ENCODE measurements at regions not wholly inside any gene's neighbourhood (a gene's known extent, or its start where the extent isn't known, plus 50 kb on each side); places are given as distances from the start of the nearest gene placed in this dataset.
"Not testable (repeated sequence)": the region's sequence is repeated elsewhere in the genome, so short reads cannot be mapped to it uniquely, and the experiment has no call there.

- TF ChIP-seq, protein P1, sequence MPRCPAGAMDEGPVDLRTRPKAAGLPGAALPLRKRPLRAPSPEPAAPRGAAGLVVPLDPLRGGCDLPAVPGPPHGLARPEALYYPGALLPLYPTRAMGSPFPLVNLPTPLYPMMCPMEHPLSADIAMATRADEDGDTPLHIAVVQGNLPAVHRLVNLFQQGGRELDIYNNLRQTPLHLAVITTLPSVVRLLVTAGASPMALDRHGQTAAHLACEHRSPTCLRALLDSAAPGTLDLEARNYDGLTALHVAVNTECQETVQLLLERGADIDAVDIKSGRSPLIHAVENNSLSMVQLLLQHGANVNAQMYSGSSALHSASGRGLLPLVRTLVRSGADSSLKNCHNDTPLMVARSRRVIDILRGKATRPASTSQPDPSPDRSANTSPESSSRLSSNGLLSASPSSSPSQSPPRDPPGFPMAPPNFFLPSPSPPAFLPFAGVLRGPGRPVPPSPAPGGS (IDR thresholded peaks at IDR 0.05; ENCODE audit: borderline replicate concordance, insufficient read depth, low read depth, low read length, poor library complexity, severe bottlenecking) = no peak
- TF ChIP-seq TCF12 (IDR thresholded peaks at IDR 0.05; ENCODE audit: low read depth, low read length) = no peak
- TF ChIP-seq ZBED1 (IDR thresholded peaks at IDR 0.05; ENCODE audit: borderline replicate concordance) = no peak
- no peak for TF ChIP-seq NFXL1 (IDR thresholded peaks at IDR 0.05; ENCODE audit: borderline replicate concordance)
Observed at GRCh38 chr1:70828177-70828576, 219.4 kb downstream of the PTGER3 start (continued).

GRCh38 chr1:70834365-70834764 is 213.3 kb downstream of the PTGER3 start:
- H2AFZ ChIP-seq (ENCODE audit: control insufficient read depth, low read depth, low read length); H3K9me3 ChIP-seq (replicated peaks; ENCODE audit: control insufficient read depth, insufficient read depth, low read length); in situ Hi-C loops (cut with MboI); H3K79me2 ChIP-seq (ENCODE audit: control insufficient read depth, insufficient read depth, low read length); H3K27ac ChIP-seq (ENCODE audit: control insufficient read depth, insufficient read depth); DNase-seq (ENCODE audit: low read depth, low spot score); SMC1A ChIA-PET (ENCODE audit: uncharacterized antibody, unreplicated experiment); POLR2A ChIA-PET; intact Hi-C loops (cut with micrococcal nuclease; ENCODE audit: unreplicated experiment); H3K4me1 ChIP-seq (ENCODE audit: control insufficient read depth, insufficient read depth, low read length); H4K20me1 ChIP-seq (ENCODE audit: control insufficient read depth, insufficient read depth); RAD21 ChIA-PET (ENCODE audit: unreplicated experiment); FAIRE-seq; H3K9ac ChIP-seq (ENCODE audit: control insufficient read depth, insufficient read depth, low read length); H3K4me3 ChIP-seq; H3K27me3 ChIP-seq (replicated peaks in 1 of 2; ENCODE audit: control insufficient read depth in 2 of 2, insufficient read depth in 2 of 2, low read length in 1 of 2); BruUV-seq (replicated peaks); ATAC-seq; CTCF ChIA-PET; H3K4me2 ChIP-seq (ENCODE audit: control insufficient read depth, insufficient read depth); H3K36me3 ChIP-seq (ENCODE audit: control insufficient read depth in 2 of 2, insufficient read depth in 2 of 2, low read length in 1 of 2): not testable (repeated sequence)
- 2% methylated on average over 2 of the region's 2 CpGs for WGBS (ENCODE audit: insufficient coverage, insufficient replicate concordance, low lambda C conversion rate, missing lambda C conversion rate)

DNA sequence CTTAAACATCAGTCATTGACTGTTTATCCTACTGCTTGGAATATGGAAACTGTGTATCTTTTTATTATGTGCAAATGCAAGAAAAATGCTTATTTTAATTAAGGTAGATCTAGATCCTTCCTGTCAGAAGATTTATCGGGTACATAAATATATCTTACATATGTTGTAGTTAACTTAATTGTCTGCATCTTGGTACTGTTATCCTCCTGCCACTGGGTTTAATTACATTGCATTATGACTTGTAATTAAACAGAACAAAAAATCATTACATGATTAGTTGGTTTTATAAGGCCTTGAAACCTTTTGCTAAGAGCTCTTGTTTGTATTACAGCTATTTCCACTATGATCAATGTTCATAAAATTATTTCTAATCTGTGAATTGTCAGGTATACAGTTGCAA is 211.2 kb downstream of the PTGER3 start:
- Histone ChIP-seq H3K27me3 (replicated peaks in 1 of 2; ENCODE audit: control insufficient read depth in 2 of 2, insufficient read depth in 2 of 2, low read length in 1 of 2) (no peaks in the 10 kb centered on the region), H3K9ac (ENCODE audit: control insufficient read depth, insufficient read depth, low read length) (no peak overlapping the region), H3K27ac (ENCODE audit: control insufficient read depth, insufficient read depth) (no peak overlapping the region), H3K79me2 (ENCODE audit: control insufficient read depth, insufficient read depth, low read length) (no peaks in the 10 kb centered on the region), H4K20me1 (ENCODE audit: control insufficient read depth, insufficient read depth) (no peaks in the 10 kb centered on the region), H3K9me3 (replicated peaks; ENCODE audit: control insufficient read depth, insufficient read depth, low read length) (no peaks in the 10 kb centered on the region), H3K4me1 (ENCODE audit: control insufficient read depth, insufficient read depth, low read length) (no peaks in the 10 kb centered on the region), H3K4me3 (no peak overlapping the region), H3K36me3 (ENCODE audit: control insufficient read depth in 2 of 2, insufficient read depth in 2 of 2, low read length in 1 of 2) (no peaks in the 10 kb centered on the region), H3K4me2 (ENCODE audit: control insufficient read depth, insufficient read depth) (no peak overlapping the region), H2AFZ (ENCODE audit: control insufficient read depth, low read depth, low read length) (no peak overlapping the region)
- BruUV-seq (replicated peaks) = no TSS peak
- in situ Hi-C loops (cut with MboI) (no loop called here), intact Hi-C loops (cut with micrococcal nuclease; ENCODE audit: unreplicated experiment) (no loop called here)
- ChIA-PET RAD21 (ENCODE audit: unreplicated experiment) (no interaction called here), CTCF (no interaction called here), SMC1A (ENCODE audit: uncharacterized antibody, unreplicated experiment) (interaction anchor here (0.6 to 2.2 kb wide), 2 partner anchors 10 to 158 kb away, joined by 3 to 4 read pairs; no protein-coding TSS in a partner anchor), POLR2A (no interaction called here)
- DNase-seq (ENCODE audit: low read depth, low spot score) = no peak
- 0% methylated on average over 1 of the region's 1 CpG for WGBS (ENCODE audit: insufficient coverage, insufficient replicate concordance, low lambda C conversion rate, missing lambda C conversion rate)
- ATAC-seq = no peak
- no peak for FAIRE-seq
- no peak for TF ChIP-seq HDAC2 (IDR thresholded peaks at IDR 0.05)
- TF ChIP-seq SMAD1 (IDR thresholded peaks at IDR 0.05; ENCODE audit: low read depth, partially characterized antibody) = no peak
- TF ChIP-seq CEBPZ (IDR thresholded peaks at IDR 0.05; ENCODE audit: low read depth, low read length) = no peak
- no peak for TF ChIP-seq EGR1 (IDR thresholded peaks at IDR 0.05; ENCODE audit: borderline replicate concordance in 1 of 2, low read depth in 2 of 2, low read length in 2 of 2)
- no peak for TF ChIP-seq ZNF622 (IDR thresholded peaks at IDR 0.05)
- no peak for TF ChIP-seq GATAD2B (conservative IDR thresholded peaks at IDR 0.05; ENCODE audit: low read depth)
- TF ChIP-seq NBN (IDR thresholded peaks at IDR 0.05) = no peak
- TF ChIP-seq DPF2 (IDR thresholded peaks at IDR 0.05) = no peak

Measured in GM12878 (cell line).